Gastroesophageal sphincter (tissue), 4 donors: ENCODE measurements at regions not wholly inside any gene's neighbourhood (a gene's known extent, or its start where the extent isn't known, plus 50 kb on each side); places are given as distances from the start of the nearest gene placed in this dataset.
A peak's percentile ranks its signal among the peaks of the same experiment; 100 is the strongest.
"Not testable (repeated sequence)": the region's sequence is repeated elsewhere in the genome, so short reads cannot be mapped to it uniquely, and the experiment has no call there.

Source experiments
- ATAC-seq: fragments of 150-250 bp; one replicate; pipeline ENCODE4 v1.9.1; 2016; ENCODE audit warnings: mild to moderate bottlenecking, moderate library complexity
- H3K27ac ChIP-seq, 4 donors: fragments of 200-600 bp; sonication (generic) in 3 of 4; 1 replicate in 3 of 4; 2 replicates in 1 of 4; pipeline ENCODE4 v1.5.1; 2016 to 2019
- H3K27me3 ChIP-seq: fragments of 200-600 bp; sonication (generic); one replicate; pipeline ENCODE4 v1.5.1; 2019
- H3K36me3 ChIP-seq, 2 donors: fragments of 200-600 bp; sonication (generic); one replicate each; pipeline ENCODE4 v1.5.1; 2019; ENCODE audit warnings: control low read depth in 1 of 2
- H3K4me1 ChIP-seq, 3 donors: fragments of 200-600 bp; sonication (generic); 1 replicate in 2 of 3; 2 replicates in 1 of 3; pipeline ENCODE4 v1.5.1; 2016 to 2019; ENCODE audit warnings: control low read depth in 2 of 3
- H3K4me3 ChIP-seq, 2 donors: fragments of 200-600 bp; sonication (generic); one replicate each; pipeline ENCODE4 v1.5.1; 2019; ENCODE audit warnings: mild to moderate bottlenecking in 1 of 2, moderate library complexity in 1 of 2
- H3K9me3 ChIP-seq, 3 donors: fragments of 200-600 bp; sonication (generic); one replicate each; pipeline ENCODE4 v1.5.1; 2017 to 2019; ENCODE audit warnings: control low read depth in 2 of 3
- EP300 ChIP-seq: sonication (generic); formaldehyde crosslinking; IDR thresholded peaks from one replicate; pipeline ENCODE4 v1.6.1; 2017; ENCODE audit warnings: antibody characterized with exemption, mild to moderate bottlenecking
- POLR2A ChIP-seq, 2 donors: fragments of 450-650 bp; IDR thresholded peaks; one replicate each; pipeline ENCODE4 v1.6.1; 2017; ENCODE audit warnings: antibody characterized with exemption in 2 of 2, mild to moderate bottlenecking in 2 of 2, moderate library complexity in 1 of 2
- POLR2AphosphoS5 ChIP-seq: sonication (generic); formaldehyde crosslinking; IDR thresholded peaks from one replicate; pipeline ENCODE4 v1.6.1; 2017; ENCODE audit warnings: antibody characterized with exemption
- WGBS, 2 donors: methylation state at CpG; one replicate each; pipeline ENCODE4 v1.1.5; 2018; ENCODE audit warnings: low coverage in 1 of 2; 5-methylcytosine and 5-hydroxymethylcytosine counted together
- TF ChIP-seq, protein P1 (sequence below), 4 experiments: fragments of 200-600 bp in 2 of 4; fragments of 450-650 bp in 2 of 4; sonication (generic) in 1 of 4; IDR thresholded peaks; one replicate each; pipeline ENCODE4 v1.5.1; 2017 to 2019; ENCODE audit warnings: antibody characterized with exemption in 4 of 4, mild to moderate bottlenecking in 2 of 4, moderate library complexity in 2 of 4

DNA sequence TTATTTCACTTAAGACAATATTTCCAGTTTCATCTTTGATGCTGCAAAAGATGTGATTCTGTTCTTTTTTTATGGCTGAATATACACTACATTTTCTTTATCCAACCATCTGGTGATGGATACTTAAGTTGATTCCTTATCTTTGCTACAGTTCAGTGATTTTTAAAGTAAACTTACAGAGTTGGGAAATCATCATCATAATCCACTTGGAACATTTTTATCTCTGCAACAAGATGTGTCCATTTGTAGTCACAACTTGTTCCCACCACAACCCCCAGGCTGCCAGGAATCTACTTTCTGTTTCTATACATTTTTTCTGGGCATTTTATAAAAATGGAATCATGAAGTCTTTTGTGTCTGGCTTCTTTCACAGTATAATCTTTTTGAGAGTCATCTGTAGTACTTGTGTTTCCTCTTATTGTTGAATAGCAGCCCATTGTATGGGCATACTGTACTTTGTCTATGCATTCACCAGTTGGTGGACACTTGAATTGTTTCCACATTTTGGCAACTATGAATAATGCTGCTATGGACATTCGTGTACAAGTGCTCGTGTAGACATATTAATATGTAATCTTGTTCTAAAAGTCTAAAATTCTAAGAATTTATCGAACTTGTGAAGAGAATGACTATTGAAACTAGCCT, 212.5 kb upstream of the DDHD1 start:
- no peak overlapping the region for H3K4me3 ChIP-seq
- no peak overlapping the region for H3K27ac ChIP-seq
- WGBS, 2 donors, result 81 to 87% methylated on average over 3 of the region's 3 CpGs
- ATAC-seq, result no peak
- peaks cover 0 to 22% (median 0%) of the 10 kb centered on the region in 3 donors for H3K4me1 ChIP-seq
- TF ChIP-seq POLR2A (IDR thresholded peaks at IDR 0.05) (no peak), POLR2AphosphoS5 (no peak)
- TF ChIP-seq, protein P1, sequence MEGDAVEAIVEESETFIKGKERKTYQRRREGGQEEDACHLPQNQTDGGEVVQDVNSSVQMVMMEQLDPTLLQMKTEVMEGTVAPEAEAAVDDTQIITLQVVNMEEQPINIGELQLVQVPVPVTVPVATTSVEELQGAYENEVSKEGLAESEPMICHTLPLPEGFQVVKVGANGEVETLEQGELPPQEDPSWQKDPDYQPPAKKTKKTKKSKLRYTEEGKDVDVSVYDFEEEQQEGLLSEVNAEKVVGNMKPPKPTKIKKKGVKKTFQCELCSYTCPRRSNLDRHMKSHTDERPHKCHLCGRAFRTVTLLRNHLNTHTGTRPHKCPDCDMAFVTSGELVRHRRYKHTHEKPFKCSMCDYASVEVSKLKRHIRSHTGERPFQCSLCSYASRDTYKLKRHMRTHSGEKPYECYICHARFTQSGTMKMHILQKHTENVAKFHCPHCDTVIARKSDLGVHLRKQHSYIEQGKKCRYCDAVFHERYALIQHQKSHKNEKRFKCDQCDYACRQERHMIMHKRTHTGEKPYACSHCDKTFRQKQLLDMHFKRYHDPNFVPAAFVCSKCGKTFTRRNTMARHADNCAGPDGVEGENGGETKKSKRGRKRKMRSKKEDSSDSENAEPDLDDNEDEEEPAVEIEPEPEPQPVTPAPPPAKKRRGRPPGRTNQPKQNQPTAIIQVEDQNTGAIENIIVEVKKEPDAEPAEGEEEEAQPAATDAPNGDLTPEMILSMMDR (IDR thresholded peaks at IDR 0.05), result no peak
- H3K27me3 ChIP-seq, result no peaks in the 10 kb centered on the region
- H3K9me3 ChIP-seq, result no peaks in the 10 kb centered on the region
- no peaks in the 10 kb centered on the region for H3K36me3 ChIP-seq

DNA sequence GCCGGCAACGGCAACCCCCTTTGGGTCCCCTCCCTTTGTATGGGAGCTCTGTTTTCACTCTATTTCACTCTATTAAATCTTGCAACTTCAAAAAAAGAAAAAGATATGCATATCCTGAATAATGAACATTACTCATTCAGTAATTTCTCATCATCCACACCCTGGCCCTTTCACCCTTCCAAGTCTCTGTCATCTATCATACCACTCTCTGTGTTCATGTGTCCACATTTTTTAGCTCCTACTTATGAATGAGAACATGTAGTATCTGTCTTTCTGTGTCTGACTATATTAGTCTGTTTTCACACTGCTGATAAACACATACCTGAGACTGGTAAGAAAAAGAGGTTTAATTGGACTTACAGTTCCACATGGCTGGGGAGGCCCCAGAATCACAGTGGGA, 209.8 kb upstream of the DDHD1 start:
- H3K27me3 ChIP-seq, ATAC-seq, H3K4me3 ChIP-seq, H3K36me3 ChIP-seq, H3K4me1 ChIP-seq, H3K9me3 ChIP-seq: not testable (repeated sequence)
- peak overlapping the region in 1 of 4 donors; percentile 5 for H3K27ac ChIP-seq
- WGBS, 2 donors, result 47 to 63% methylated on average over 2 of the region's 2 CpGs

DNA sequence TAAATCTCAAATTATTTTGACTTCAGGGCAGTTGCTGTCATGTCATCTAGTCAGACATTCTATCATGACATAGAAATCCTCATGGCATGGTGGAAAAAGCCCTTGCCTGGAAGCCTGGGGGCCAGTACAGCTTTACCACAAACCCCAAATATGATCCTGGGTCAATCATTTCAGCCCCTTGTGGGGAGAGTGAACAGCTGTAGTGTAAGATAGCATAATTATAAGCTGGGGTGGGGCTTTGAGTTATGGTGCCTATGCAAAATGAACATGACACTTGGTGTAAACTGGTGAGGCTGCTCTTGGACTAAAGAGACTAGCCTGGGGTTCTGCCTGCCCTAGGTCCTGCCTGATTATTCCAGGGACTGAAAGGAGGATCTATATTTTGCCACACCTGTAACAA, 207.7 kb upstream of the DDHD1 start:
- no peaks in the 10 kb centered on the region for H3K36me3 ChIP-seq
- H3K9me3 ChIP-seq, result no peaks in the 10 kb centered on the region
- H3K27me3 ChIP-seq, result no peaks in the 10 kb centered on the region
- ATAC-seq, result no peak
- H3K4me3 ChIP-seq, result no peak overlapping the region
- TF ChIP-seq POLR2AphosphoS5 (no peak), POLR2A (IDR thresholded peaks at IDR 0.05) (no peak), EP300 (no peak)
- TF ChIP-seq, protein P1 (IDR thresholded peaks at IDR 0.05), result no peak
- no peak overlapping the region for H3K27ac ChIP-seq
- peaks cover 0 to 1% (median 0%) of the 10 kb centered on the region in 3 donors for H3K4me1 ChIP-seq

DNA sequence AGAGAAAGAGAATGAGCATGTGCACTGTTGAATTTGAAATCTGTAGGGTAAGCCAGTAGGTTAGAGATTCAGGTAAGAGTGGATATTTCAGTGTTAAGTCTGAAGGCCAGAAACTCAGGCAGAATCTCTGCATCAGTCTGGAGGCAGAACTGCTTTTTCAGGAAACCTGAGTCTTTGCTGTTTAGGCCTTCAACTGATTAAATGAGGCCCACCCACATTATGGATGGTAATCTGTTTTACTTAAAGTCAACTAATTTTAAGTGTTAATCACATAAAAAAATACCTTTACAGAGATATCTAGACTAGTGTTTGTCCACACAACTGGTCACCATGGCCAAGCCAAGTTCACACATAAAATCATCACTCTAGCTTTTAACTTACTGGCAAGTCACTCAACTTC, 205.0 kb upstream of the DDHD1 start:
- no peak for TF ChIP-seq POLR2A (IDR thresholded peaks at IDR 0.05)
- TF ChIP-seq EP300, result no peak
- TF ChIP-seq POLR2AphosphoS5, result no peak
- TF ChIP-seq, protein P1 (IDR thresholded peaks at IDR 0.05), result no peak
- ATAC-seq, result no peak
- H3K36me3 ChIP-seq, result no peaks in the 10 kb centered on the region
- no peak overlapping the region for H3K27ac ChIP-seq
- no peaks in the 10 kb centered on the region for H3K27me3 ChIP-seq
- peaks cover 0 to 10% (median 0%) of the 10 kb centered on the region in 3 donors for H3K4me1 ChIP-seq
- H3K9me3 ChIP-seq, result no peaks in the 10 kb centered on the region
- H3K4me3 ChIP-seq, result no peak overlapping the region

DNA sequence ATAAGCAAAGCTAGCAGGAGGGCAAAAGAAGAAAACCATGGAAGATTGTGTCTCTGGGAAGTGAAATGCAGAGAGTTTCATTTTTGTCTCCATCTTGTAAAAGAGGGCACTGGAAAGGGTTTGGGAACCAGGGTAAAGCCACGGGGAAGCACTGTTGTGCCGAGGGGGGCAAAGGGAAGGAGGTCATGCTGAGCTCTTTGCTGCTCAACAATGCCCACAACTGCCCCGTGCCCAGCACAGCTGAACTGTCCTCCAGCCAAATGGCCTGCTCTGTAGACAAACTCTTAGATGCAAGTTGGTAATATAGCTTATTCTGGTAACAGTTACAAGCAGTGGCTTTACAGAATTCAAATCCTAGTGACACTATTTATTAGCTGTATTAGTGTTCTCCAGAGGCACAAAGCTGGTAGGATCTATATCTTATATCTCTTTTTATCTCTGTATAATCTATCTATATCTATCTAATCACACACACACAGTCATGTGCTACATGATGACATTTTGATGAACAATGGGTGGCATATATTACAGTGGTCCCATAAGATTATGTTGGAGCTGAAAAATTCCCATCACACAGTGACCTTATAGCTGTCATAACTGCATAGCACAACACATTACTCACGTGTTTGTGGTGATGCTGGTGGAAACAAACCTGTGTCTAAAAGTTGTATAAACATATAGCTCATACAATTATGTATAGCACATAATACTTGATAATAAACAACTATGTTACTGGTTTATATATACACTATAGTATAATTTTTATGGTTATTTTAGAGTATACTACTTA, 203.4 kb upstream of the DDHD1 start:
- Histone ChIP-seq H3K4me3 (no peak overlapping the region), H3K9me3 (no peaks in the 10 kb centered on the region), H3K27ac (no peak overlapping the region), H3K36me3 (no peaks in the 10 kb centered on the region), H3K4me1 (peaks cover 0 to 10% (median 0%) of the 10 kb centered on the region in 3 donors), H3K27me3 (no peaks in the 10 kb centered on the region)
- ATAC-seq, result no peak
- TF ChIP-seq, protein P1 (IDR thresholded peaks at IDR 0.05), result no peak
- TF ChIP-seq POLR2A (IDR thresholded peaks at IDR 0.05) (no peak), EP300 (no peak), POLR2AphosphoS5 (no peak)
- WGBS, 2 donors, result 74 to 86% methylated on average over 2 to 4 of the region's 4 CpGs
